Astrocyte (in vitro differentiated cells and primary cell): ENCODE measurements at regions not wholly inside any gene's neighbourhood (a gene's known extent, or its start where the extent isn't known, plus 50 kb on each side); places are given as distances from the start of the nearest gene placed in this dataset.

Experiments
- CTCF ChIP-seq: IDR thresholded peaks from 2 replicates; pipeline ENCODE4 v1.5.1; 2011; ENCODE audit warnings: low read depth, mild to moderate bottlenecking, inconsistent platforms, low read length, moderate library complexity; ENCODE audit not compliant: insufficient read depth
- EZH2 ChIP-seq: IDR thresholded peaks from 2 replicates; pipeline ENCODE4 v1.6.1; 2012; ENCODE audit warnings: mild to moderate bottlenecking, low read length, inconsistent platforms; ENCODE audit not compliant: insufficient read depth

- no peak for TF ChIP-seq EZH2
- TF ChIP-seq CTCF, result no peak
These were observed 955.2 kb upstream of the DIAPH2 start for GRCh38 chrX:95729401-95729800.
